HG03565 (cell line): ENCODE measurements at regions not wholly inside any gene's neighbourhood (a gene's known extent, or its start where the extent isn't known, plus 50 kb on each side); places are given as distances from the start of the nearest gene placed in this dataset.
"Not testable (repeated sequence)": the region's sequence is repeated elsewhere in the genome, so short reads cannot be mapped to it uniquely, and the experiment has no call there.

ENCODE experiments used
- ATAC-seq: cut with Tn5 transposase; IDR thresholded peaks from one replicate; pipeline ENCODE4 v1.9.1; 2021; ENCODE audit warnings: mild to moderate bottlenecking, moderate library complexity; ENCODE audit not compliant: unreplicated experiment

GRCh38 chr22:26957897-26958296 is 300.5 kb downstream of the MIAT start:
- no peak for ATAC-seq

DNA sequence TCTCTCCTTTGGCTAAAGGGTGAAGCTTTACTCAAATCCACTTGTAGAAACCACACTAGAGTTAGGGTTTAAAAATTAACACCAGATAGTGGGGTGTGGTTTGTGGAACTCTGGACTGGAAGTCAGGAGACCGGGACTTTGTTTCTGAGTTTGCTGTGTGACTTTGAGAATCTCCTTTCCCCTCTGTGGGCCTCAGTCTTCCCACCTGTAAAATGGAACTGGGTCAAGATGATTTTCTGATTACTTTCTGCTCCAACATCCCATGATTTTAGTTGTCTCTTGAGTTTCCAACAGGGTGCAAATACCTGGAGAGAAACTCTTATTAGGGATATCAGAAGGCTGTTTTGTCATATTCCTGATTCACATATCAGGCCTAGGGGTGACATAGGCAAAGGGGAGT is 301.0 kb downstream of the MIAT start:
- ATAC-seq: no peak

DNA sequence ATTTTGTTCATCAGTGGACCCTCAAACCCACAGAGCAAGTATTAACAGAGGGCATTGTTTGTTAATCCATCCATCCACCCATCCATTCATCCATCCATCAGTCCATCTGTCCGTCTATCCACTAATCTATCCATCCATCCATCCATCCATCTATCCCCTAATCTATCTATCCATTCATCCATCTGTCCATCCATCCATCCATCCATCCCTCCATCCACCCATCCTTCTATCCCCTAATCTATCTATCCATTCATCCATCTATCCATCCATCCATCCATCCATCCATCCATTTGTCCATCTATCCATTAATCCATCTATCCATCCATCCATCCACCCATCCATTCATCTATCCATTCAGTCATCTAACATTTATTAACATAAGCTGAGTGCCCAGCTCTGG is 307.3 kb downstream of the MIAT start:
- ATAC-seq: no peak

GRCh38 chr22:26967282-26967681 is 309.9 kb downstream of the MIAT start:
- ATAC-seq: no peak

DNA sequence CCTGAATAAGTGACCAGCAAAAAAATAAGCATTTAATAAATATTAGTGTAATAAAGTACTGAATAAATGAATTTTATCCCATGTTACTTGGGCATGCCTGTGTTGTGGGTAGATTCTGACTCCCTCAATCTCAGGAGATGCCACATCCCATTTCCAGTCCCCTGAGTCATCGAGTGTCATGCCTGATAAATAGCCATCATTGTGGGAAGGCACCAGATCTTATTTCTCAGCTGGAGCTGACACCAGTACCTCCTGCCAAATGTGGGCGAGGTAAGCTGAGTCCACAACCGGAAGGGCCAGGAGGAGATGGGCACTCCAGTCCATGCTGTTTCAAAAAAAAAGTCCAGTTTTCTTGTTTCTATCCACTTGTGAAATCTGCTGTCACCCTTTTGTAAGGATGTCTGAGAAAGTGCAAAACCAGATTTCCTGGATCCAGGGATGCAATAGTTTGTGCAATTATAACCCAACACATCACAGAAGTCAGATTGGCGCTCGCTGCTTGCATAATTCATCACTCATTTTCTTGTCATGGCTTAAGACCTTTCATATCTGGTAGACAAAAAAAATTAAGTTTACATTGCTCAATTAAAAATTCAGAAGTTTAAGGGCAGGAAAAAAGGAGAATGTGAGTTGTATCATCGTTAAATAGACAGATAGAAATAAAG is 311.6 kb downstream of the MIAT start:
- no peak for ATAC-seq

GRCh38 chr22:26970809-26971394 is 313.5 kb downstream of the MIAT start:
- no peak for ATAC-seq

GRCh38 chr22:26972286-26972685 is 314.9 kb downstream of the MIAT start:
- ATAC-seq: no peak

DNA sequence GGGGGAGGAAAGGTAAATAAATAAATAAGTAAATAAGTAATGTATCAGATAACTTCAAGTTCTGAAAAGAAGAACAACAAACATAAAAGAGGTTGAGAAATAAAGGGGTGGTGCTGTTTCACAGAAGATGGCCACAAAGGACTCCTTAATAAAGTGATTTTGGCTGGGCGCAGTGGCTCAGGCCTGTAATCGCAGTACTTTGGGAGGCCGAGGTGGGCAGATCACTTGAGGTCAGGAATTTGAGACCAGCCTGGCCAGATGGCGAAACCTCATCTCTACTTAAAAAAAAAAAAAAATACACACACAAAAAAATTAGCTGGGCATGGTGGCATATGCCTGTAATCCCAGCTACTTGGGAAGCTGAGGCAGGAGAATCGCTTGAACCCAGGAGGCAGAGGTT is 315.5 kb downstream of the MIAT start:
- not testable (repeated sequence) for ATAC-seq

DNA sequence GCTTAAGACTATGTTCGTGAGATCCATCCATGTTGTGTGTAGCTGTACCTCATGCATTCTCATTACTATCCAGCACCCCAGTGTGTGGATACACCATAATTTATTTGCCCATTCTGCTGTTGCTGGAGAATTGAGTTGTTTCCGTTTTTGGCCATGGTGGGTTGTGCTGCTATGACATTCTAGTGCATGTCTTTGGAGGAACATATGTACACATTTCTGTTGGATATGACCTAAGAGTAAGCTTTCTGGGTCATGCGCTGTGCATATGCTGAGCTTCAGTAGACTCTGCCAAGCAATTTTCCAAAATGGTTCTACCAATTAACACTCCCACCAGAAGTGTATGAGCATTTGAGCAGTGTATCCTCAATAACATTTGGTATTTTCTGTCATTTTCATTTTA is 316.6 kb downstream of the MIAT start:
- ATAC-seq: no peak

DNA sequence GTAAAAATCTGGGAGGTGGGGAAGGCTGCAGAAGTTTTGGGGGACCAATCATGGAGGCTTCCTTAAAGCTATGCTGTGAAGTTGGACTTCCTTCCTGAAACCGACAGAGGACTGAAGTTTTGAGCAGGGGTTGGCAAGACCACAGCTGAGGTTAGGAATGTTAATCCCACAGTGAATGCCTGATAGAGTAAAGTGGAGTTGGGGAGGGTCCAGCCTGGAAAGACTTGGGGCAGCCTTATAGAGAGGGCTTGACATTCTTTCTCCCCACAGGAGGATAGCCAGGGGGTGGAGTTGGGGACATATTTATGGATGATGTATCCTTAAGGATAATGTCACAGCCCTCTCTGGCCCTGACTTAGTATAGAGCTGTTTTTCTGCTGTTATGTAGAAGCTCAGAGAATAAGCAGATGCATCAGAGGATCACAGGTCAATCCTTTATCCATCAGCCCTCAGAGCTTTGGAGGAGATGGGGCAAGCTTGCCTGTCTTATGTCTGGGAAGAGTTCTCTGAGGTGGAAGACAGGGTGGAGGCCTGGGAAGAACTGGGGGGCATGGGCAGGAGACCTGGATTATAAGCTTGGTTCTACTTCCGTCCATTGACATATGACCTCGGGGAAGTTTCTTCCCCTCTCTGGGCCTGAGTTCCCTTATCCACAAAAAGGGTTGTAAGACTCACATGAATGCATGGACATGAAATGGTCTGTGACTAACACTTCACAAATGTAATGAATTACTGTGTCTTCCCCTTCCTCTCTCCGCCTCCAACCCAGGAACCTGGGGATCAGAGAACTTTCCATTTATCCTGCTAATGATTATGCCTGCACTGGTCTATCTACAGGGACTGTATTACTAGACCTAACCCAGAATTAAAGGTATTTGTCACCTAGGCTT is 317.8 kb downstream of the MIAT start:
- ATAC-seq: no peak

GRCh38 chr22:26975865-26976264 is 318.5 kb downstream of the MIAT start:
- ATAC-seq: no peak

DNA sequence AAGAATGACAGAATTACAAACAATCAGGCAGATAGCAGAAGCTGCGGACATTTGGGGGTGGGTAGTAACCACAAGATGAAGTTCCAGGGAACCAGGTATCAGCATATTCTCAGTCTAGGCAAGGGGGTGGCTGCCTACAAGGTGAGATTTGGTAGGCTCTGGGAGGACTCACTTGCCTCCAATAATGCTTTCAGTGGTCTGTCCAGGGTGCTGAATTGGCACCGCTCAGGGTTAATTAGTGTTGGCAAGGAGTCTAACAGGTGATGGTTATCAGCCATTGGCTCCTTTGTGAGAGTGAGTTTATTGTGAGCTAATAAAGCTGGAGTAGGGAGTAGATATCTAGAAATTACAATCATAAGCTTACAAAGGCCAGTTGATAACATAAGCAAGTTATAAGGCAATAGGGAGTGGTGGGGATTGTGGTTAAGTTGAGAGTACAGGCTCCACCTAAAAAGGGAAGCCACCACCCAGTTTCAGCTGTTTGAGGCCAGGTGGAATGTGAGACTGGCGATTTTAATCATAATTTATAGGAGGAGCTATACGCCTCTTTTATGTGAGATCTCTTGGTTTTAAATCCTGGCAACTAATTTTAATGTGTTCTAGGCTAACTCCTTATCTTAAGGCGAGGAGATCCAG is 320.5 kb downstream of the MIAT start:
- ATAC-seq: no peak

DNA sequence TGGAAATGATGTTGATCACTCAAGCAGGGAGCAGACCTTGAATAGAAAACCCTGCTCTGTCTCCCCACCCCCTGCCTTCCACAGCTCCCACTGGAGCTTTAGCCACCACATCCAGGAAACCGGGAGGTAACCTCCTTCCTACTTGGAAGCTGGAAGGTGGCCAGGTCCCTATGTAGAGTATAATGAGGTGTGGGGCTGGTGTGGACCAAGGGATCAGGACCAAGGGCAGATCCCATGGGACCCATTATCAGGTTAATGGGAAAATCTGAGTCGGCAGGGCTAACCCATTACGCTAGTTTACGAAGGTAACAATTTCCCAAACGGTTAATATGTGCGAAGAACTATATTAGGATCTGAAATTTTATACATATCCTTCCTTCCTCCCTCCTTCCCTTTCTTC is 321.9 kb downstream of the MIAT start:
- no peak for ATAC-seq

DNA sequence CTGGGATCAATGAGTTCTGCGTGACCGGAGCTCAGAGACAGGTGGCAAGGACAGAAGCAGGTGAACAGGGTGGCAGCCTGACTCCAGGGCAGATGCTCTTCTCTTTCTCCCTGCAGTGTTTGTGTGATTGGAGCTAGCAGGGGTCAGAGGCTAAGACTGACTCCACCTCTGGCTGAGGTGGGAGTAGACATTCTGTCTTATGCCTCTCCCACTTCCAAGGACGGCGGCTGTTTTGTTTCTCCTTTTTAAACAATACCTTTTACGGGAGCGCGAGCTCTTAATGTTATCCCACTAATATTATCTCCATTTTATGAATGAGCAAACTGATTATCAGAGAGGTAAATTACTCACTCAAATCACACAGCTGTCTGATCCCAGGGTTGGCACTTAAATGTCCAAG is 323.7 kb downstream of the MIAT start:
- no peak for ATAC-seq

GRCh38 chr22:26981541-26981940 is 324.2 kb downstream of the MIAT start:
- ATAC-seq: no peak

GRCh38 chr22:26983311-26983710 is 325.9 kb downstream of the MIAT start:
- ATAC-seq: no peak

GRCh38 chr22:26985206-26985605 is 327.8 kb downstream of the MIAT start:
- ATAC-seq: no peak

DNA sequence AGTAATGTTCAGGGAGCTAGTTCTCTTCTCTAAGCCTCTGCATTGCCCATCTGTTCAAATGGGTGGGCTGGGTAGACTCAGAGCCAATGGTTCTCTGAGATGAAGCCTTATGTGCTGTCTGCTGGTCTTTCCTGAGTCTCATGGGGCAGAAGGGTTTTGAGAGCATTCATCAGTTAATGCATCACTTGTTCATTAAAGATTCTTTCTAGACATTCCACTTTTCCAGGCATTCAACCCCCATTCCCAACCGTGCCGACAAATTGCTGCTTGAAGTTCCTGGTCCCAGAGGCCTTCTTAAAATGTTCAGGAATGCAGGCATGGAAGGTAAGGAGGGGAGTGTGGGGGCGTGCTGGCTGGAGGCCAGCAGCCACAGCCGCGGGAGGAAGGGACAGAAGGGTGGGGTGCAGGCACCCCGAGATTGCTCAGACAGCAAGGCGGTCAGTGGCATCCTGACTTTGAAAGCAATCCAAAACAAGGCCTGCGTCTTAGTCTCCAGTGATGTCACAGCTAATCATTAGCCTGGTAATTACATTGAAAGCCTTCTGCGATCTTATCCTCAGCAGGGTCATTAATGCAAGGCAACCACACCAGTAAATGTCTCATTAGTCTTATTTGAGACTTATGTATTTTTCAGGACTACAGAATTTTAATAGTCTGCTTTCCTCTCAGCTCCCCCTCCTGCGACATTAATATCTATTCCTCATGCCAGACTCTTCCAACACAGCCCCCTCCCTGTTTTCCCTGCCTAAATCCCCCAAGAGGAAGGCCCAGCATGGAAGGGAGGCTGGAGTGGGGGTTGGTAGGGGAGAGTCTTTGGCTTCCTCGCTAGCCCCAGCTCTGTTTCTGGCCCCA is 328.8 kb downstream of the MIAT start:
- no peak for ATAC-seq

DNA sequence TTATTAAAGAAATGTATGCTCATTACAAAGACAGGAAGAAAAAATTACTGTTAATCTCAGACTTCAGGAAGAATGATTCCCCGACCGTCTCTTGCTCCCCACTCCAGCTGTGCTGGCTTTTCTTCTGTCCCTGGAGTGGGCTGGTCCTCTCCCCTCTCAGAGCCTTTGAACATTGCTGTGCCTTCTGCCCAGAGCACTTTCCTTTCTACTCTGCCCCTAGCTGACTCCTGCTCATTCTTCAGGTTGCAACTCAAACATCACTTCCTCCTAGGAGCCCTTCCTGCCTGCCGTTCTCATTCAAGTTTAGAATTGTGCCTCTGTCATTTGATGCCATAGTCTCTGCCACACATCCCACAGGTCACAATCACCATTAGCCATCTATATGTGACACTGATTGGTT is 329.5 kb downstream of the MIAT start:
- no peak for ATAC-seq

- no peak for ATAC-seq
Measured at GRCh38 chr22:26990503-26991189, 333.3 kb downstream of the MIAT start.
